ENCODE measurements at regions not wholly inside any gene's neighbourhood (a gene's known extent, or its start where the extent isn't known, plus 50 kb on each side); places are given as distances from the start of the nearest gene placed in this dataset.

GRCh38 chrX:40908026-40908425, 172.7 kb upstream of the MED14 start:
- TF ChIP-seq POLR2AphosphoS5 (IDR thresholded peaks at IDR 0.05), result no peak
- TF ChIP-seq POLR2A (IDR thresholded peaks at IDR 0.05; ENCODE audit: low read depth), result no peak
- TF ChIP-seq CTCF (IDR thresholded peaks at IDR 0.05), result no peak
- TF ChIP-seq EP300 (IDR thresholded peaks at IDR 0.05), result no peak
